HepG2 (cell line): ENCODE measurements at regions not wholly inside any gene's neighbourhood (a gene's known extent, or its start where the extent isn't known, plus 50 kb on each side); places are given as distances from the start of the nearest gene placed in this dataset.

Experiments
- ATAC-seq: fragments of 200-7000 bp; cut with Tn5 transposase; 3 replicates; pipeline ENCODE4 v1.9.1; 2020; ENCODE audit warnings: mild to moderate bottlenecking, moderate library complexity
- BruUV-seq: library from RNA; stranded (reverse); fragments of 400-500 nt; replicated peaks from 2 replicates; lab custom pipeline; 2021; lab: Mats Ljungman, UMichigan
- CTCF ChIA-PET: fragments of 300-600 bp; formaldehyde crosslinking; extraction: SDS; loops from one replicate; lab custom pipeline; 2021; ENCODE audit warnings: low total read pairs, inconsistent platforms, low intra/inter-chr PET ratio; lab: Yijun Ruan, JAX
- POLR2A ChIA-PET: fragments of 350-600 bp; sonication (Branson Sonifier 250); formaldehyde crosslinking; loops from one replicate; lab custom pipeline; 2020; ENCODE audit warnings: antibody characterized with exemption, inconsistent platforms; lab: Yijun Ruan, JAX
- DNase-seq: peaks from one replicate; pipeline ENCODE4 v3.0.0-alpha.2; 2015; ENCODE audit warnings: low spot score
- FAIRE-seq: peaks from 3 replicates; lab custom pipeline; 2011; peaks lifted over from hg19 to GRCh38; lab: Jason Lieb, UNC
- H2AFZ ChIP-seq: one replicate; pipeline ENCODE4 v1.6.1; 2011; ENCODE audit warnings: low read length, inconsistent platforms
- H3K27ac ChIP-seq: fragments of 300-600 bp; 3 replicates; pipeline ENCODE4 v1.8.0; 2011; ENCODE audit warnings: mixed run types, mild to moderate bottlenecking, mixed read lengths, low read length, inconsistent platforms; ENCODE audit not compliant: insufficient read depth; ENCODE audit errors: extremely low read length
- H3K27me3 ChIP-seq, 2 experiments: fragments of 200-600 bp in 1 of 2; 2 replicates in 1 of 2; 3 replicates in 1 of 2; pipeline versions ENCODE4 v1.6.0 to v1.8.0; 2011; ENCODE audit warnings: low read length in 2 of 2, mild to moderate bottlenecking in 2 of 2, moderate library complexity in 2 of 2, inconsistent platforms in 1 of 2; ENCODE audit not compliant: insufficient read depth in 2 of 2, control insufficient read depth in 1 of 2
- H3K36me3 ChIP-seq, 2 experiments: fragments of 200-600 bp in 1 of 2; replicated peaks in 1 of 2; 2 replicates in 1 of 2; 3 replicates in 1 of 2; pipeline versions ENCODE4 v1.5.1 to v1.8.0; 2011; ENCODE audit warnings: low read length in 2 of 2, inconsistent platforms in 1 of 2; ENCODE audit not compliant: insufficient read depth in 2 of 2, control insufficient read depth in 1 of 2
- H3K4me1 ChIP-seq: 2 replicates; pipeline ENCODE4 v1.5.1; 2012; ENCODE audit warnings: low read length, inconsistent platforms; ENCODE audit not compliant: insufficient read depth
- H3K4me2 ChIP-seq: 2 replicates; pipeline ENCODE4 v1.6.0; 2011; ENCODE audit warnings: low read depth, low read length, inconsistent platforms
- H3K4me3 ChIP-seq, 3 experiments: fragments of 200-600 bp in 1 of 3; sonication (generic), shearing (Covaris generic) in 1 of 3; replicated peaks in 1 of 3; 2 replicates each; pipeline ENCODE4 v1.5.1; 2011 to 2016; ENCODE audit warnings: low read length in 3 of 3, inconsistent platforms in 2 of 3, low read depth in 2 of 3, mild to moderate bottlenecking in 2 of 3, control low read depth in 1 of 3, mixed read lengths in 1 of 3; ENCODE audit not compliant: insufficient read depth in 1 of 3
- H3K79me2 ChIP-seq: one replicate; pipeline ENCODE4 v1.6.1; 2011; ENCODE audit warnings: low read length, inconsistent platforms; ENCODE audit not compliant: insufficient read depth
- H3K9ac ChIP-seq: 2 replicates; pipeline ENCODE4 v1.6.0; 2011; ENCODE audit warnings: mild to moderate bottlenecking, low read depth, low read length, inconsistent platforms; ENCODE audit not compliant: insufficient read depth
- H3K9me3 ChIP-seq: 2 replicates; pipeline ENCODE4 v1.5.1; 2012; ENCODE audit warnings: mild to moderate bottlenecking, low read length
- H4K20me1 ChIP-seq: 2 replicates; pipeline ENCODE4 v1.6.0; 2011; ENCODE audit warnings: inconsistent platforms, mild to moderate bottlenecking, low read length, moderate library complexity; ENCODE audit not compliant: insufficient read depth
- ATF6 ChIP-seq: sonication (generic); formaldehyde crosslinking; conservative IDR thresholded peaks from 2 replicates; pipeline ENCODE4 v1.4.0; 2020; ENCODE audit warnings: missing genetic modification reagents
- ATF7 ChIP-seq, 2 experiments: fragments of 450-650 bp in 1 of 2; sonication (generic) in 1 of 2; formaldehyde crosslinking in 1 of 2; IDR thresholded peaks; 2 replicates each; pipeline versions ENCODE4 v1.4.0 to v1.6.1; 2016 to 2020; ENCODE audit warnings: antibody characterized with exemption in 1 of 2, mild to moderate bottlenecking in 1 of 2, missing genetic modification reagents in 1 of 2
- DR1 ChIP-seq: sonication (generic); formaldehyde crosslinking; IDR thresholded peaks from 2 replicates; pipeline ENCODE4 v1.8.0; 2021; ENCODE audit warnings: mild to moderate bottlenecking, missing genetic modification reagents, inconsistent platforms
- FOXK2 ChIP-seq: fragments of 450-650 bp; IDR thresholded peaks from 2 replicates; pipeline ENCODE4 v1.6.1; 2016
- HCFC1 ChIP-seq: fragments of 150-350 bp; IDR thresholded peaks from 2 replicates; pipeline ENCODE4 v1.6.1; 2014; ENCODE audit warnings: low read depth, low read length
- NFAT5 ChIP-seq: sonication (generic); formaldehyde crosslinking; IDR thresholded peaks from 2 replicates; pipeline ENCODE4 v1.4.0; 2020; ENCODE audit warnings: missing genetic modification reagents
- SCMH1 ChIP-seq: sonication (generic); formaldehyde crosslinking; IDR thresholded peaks from 2 replicates; pipeline ENCODE4 v1.9.0; 2021; ENCODE audit warnings: missing genetic modification reagents, mild to moderate bottlenecking, borderline replicate concordance
- SIN3A ChIP-seq: IDR thresholded peaks from 2 replicates; pipeline ENCODE4 v1.6.1; 2011; ENCODE audit warnings: low read depth, mild to moderate bottlenecking, control low read depth, low read length, borderline replicate concordance
- TCF12 ChIP-seq, 2 experiments: fragments of 450-650 bp in 1 of 2; sonication (generic) in 1 of 2; formaldehyde crosslinking in 1 of 2; IDR thresholded peaks; 2 replicates each; pipeline versions ENCODE4 v1.6.1 to v1.8.0; 2017 to 2022; ENCODE audit warnings: antibody characterized with exemption in 1 of 2, mild to moderate bottlenecking in 1 of 2, missing genetic modification reagents in 1 of 2, moderate library complexity in 1 of 2
- ZNF788 ChIP-seq: sonication (generic); formaldehyde crosslinking; IDR thresholded peaks from 2 replicates; pipeline ENCODE4 v1.5.0; 2020; ENCODE audit warnings: mild to moderate bottlenecking, missing genetic modification reagents, borderline replicate concordance
- WGBS: methylation state at CpG from one replicate; pipeline ENCODE4 v1.1.6; 2017; ENCODE audit warnings: low lambda C conversion rate; 5-methylcytosine and 5-hydroxymethylcytosine counted together
- in situ Hi-C: cut with HindIII; loops from 2 replicates; pipeline ENCODE4 v1.10.0; 2017; ENCODE audit warnings: low pct_unique_long_range_greater_than_20kb; ENCODE audit not compliant: extremely low pct_ligation_motif_present
- intact Hi-C: fragments of 100-400 bp; cut with micrococcal nuclease; formaldehyde crosslinking; loops from one replicate; pipeline ENCODE4 v1.10.0; 2022; ENCODE audit not compliant: unreplicated experiment

DNA sequence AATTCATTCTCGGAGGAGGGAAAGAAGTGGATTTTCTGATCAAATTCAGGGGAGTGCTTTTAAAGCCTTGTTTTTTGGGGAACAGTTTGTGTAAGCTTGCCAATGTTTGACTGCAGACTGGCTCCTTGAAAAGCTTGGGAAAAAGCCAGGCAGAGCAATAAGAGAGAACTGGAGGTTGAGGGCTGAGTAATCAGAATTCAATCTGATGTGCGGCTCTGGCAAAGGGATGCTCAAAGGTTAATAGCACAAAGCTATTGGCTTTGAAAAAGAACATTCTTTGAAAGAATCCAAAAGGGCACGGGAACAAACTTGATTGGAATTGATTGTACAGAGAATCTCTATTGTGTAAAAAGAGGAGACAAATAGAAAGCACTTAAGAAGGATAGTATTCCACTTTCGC lies 279.3 kb downstream of the YTHDC2 start:
- ChIA-PET CTCF (no interaction called here), POLR2A (no interaction called here)
- BruUV-seq = no TSS peak
- Histone ChIP-seq H4K20me1 (no peaks in the 10 kb centered on the region), H3K9ac (no peak overlapping the region), H3K9me3 (no peaks in the 10 kb centered on the region), H2AFZ (no peak overlapping the region), H3K4me2 (no peak overlapping the region), H3K4me3 (no peak overlapping the region), H3K27ac (no peak overlapping the region), H3K4me1 (no peaks in the 10 kb centered on the region), H3K27me3 (no peaks in the 10 kb centered on the region), H3K79me2 (no peaks in the 10 kb centered on the region), H3K36me3 (no peaks in the 10 kb centered on the region)
- intact Hi-C loops = no loop called here
- FAIRE-seq = no peak
- WGBS = 41% methylated on average over 4 of the region's 4 CpGs
- ATAC-seq = no peak
- no peak for TF ChIP-seq DR1 (CRISPR knock-in tag)
- no peak for TF ChIP-seq ATF7 (IDR thresholded peaks at IDR 0.05)
- no peak for TF ChIP-seq ATF7 (CRISPR knock-in tag; IDR thresholded peaks at IDR 0.05)
- no peak for TF ChIP-seq TCF12 (IDR thresholded peaks at IDR 0.05)
- TF ChIP-seq TCF12 (CRISPR knock-in tag; IDR thresholded peaks at IDR 0.05) = no peak
- no peak for TF ChIP-seq ATF6 (CRISPR knock-in tag)
- no peak for TF ChIP-seq SCMH1 (CRISPR knock-in tag)
- TF ChIP-seq ZNF788 (CRISPR knock-in tag) = no peak
- no peak for TF ChIP-seq NFAT5 (CRISPR knock-in tag)
- TF ChIP-seq FOXK2 = no peak
- no peak for TF ChIP-seq HCFC1
- TF ChIP-seq SIN3A = no peak
- no peak for DNase-seq
- in situ Hi-C loops = no loop called here
